ENCODE measurements at regions not wholly inside any gene's neighbourhood (a gene's known extent, or its start where the extent isn't known, plus 50 kb on each side); places are given as distances from the start of the nearest gene placed in this dataset.
A peak's percentile ranks its signal among the peaks of the same experiment; 100 is the strongest.

DNA sequence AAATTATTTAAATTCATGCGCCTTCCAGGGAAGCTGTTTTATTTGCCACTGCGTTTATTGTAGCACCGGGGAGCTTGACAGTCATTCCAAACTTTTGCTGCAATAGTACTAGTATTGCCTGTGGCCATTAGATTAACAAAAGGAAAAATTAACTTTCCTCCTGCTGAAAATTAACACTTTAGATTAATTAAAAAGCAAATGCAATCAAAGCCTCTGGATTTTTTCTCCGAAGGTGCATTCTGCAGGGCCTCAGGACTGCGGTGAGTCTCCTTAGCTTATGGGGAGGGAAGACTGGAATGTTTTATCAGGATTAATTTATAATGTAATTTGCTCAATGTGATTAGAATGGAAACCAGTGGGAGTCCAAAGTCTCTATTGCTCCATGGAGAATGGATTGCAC is 456.4 kb upstream of the CFAP20DC start:
- H3K36me3 ChIP-seq (ENCODE audit: insufficient read depth), result no peaks in the 10 kb centered on the region

More for the DNA sequence above, 456.4 kb upstream of the CFAP20DC start:
- H3F3A ChIP-seq (replicated peaks; ENCODE audit: low read depth), result no peaks in the 10 kb centered on the region
- no peak overlapping the region for H3K4me3 ChIP-seq
- no peaks in the 10 kb centered on the region for H3K36me3 Mint-ChIP-seq (ENCODE audit: low read depth)
- peaks cover 11% of the 10 kb centered on the region; the same call in 2 of the 3 replicates for H3K9me3 Mint-ChIP-seq
- ATAC-seq, result no peak
- no peak overlapping the region for H3K27ac Mint-ChIP-seq
- H3K9me2 ChIP-seq (ENCODE audit: insufficient read depth), result peaks cover 7% of the 10 kb centered on the region; the same call in 1 of the 2 replicates
- DNase-seq (ENCODE audit: low spot score), result no peak
- 0 out of 2 replicates have a peak overlapping the region, but pooled peaks have one; percentile 3 for H2AFZ ChIP-seq
- H3K4me2 ChIP-seq, result no peak overlapping the region
- H3K4me1 ChIP-seq (ENCODE audit: insufficient read depth), result peaks cover 5% of the 10 kb centered on the region; the same call in 1 of the 2 replicates
- no peaks in the 10 kb centered on the region for H3K27me3 ChIP-seq (ENCODE audit: insufficient read depth)
- peaks cover 11% of the 10 kb centered on the region; the same call in 2 of the 3 replicates for H3K4me1 Mint-ChIP-seq
- no peak overlapping the region for H3K4me3 Mint-ChIP-seq
- no peaks in the 10 kb centered on the region for H3K79me2 ChIP-seq (replicated peaks; ENCODE audit: insufficient read depth)
- no peak overlapping the region for H3K27ac ChIP-seq (ENCODE audit: low read depth)
- no peaks in the 10 kb centered on the region for H4K20me1 ChIP-seq (replicated peaks; ENCODE audit: insufficient read depth)
- TF ChIP-seq CREB1 (CRISPR knock-in tag; IDR thresholded peaks at IDR 0.05; ENCODE audit: low read depth), result no peak
- TF ChIP-seq, protein P1, sequence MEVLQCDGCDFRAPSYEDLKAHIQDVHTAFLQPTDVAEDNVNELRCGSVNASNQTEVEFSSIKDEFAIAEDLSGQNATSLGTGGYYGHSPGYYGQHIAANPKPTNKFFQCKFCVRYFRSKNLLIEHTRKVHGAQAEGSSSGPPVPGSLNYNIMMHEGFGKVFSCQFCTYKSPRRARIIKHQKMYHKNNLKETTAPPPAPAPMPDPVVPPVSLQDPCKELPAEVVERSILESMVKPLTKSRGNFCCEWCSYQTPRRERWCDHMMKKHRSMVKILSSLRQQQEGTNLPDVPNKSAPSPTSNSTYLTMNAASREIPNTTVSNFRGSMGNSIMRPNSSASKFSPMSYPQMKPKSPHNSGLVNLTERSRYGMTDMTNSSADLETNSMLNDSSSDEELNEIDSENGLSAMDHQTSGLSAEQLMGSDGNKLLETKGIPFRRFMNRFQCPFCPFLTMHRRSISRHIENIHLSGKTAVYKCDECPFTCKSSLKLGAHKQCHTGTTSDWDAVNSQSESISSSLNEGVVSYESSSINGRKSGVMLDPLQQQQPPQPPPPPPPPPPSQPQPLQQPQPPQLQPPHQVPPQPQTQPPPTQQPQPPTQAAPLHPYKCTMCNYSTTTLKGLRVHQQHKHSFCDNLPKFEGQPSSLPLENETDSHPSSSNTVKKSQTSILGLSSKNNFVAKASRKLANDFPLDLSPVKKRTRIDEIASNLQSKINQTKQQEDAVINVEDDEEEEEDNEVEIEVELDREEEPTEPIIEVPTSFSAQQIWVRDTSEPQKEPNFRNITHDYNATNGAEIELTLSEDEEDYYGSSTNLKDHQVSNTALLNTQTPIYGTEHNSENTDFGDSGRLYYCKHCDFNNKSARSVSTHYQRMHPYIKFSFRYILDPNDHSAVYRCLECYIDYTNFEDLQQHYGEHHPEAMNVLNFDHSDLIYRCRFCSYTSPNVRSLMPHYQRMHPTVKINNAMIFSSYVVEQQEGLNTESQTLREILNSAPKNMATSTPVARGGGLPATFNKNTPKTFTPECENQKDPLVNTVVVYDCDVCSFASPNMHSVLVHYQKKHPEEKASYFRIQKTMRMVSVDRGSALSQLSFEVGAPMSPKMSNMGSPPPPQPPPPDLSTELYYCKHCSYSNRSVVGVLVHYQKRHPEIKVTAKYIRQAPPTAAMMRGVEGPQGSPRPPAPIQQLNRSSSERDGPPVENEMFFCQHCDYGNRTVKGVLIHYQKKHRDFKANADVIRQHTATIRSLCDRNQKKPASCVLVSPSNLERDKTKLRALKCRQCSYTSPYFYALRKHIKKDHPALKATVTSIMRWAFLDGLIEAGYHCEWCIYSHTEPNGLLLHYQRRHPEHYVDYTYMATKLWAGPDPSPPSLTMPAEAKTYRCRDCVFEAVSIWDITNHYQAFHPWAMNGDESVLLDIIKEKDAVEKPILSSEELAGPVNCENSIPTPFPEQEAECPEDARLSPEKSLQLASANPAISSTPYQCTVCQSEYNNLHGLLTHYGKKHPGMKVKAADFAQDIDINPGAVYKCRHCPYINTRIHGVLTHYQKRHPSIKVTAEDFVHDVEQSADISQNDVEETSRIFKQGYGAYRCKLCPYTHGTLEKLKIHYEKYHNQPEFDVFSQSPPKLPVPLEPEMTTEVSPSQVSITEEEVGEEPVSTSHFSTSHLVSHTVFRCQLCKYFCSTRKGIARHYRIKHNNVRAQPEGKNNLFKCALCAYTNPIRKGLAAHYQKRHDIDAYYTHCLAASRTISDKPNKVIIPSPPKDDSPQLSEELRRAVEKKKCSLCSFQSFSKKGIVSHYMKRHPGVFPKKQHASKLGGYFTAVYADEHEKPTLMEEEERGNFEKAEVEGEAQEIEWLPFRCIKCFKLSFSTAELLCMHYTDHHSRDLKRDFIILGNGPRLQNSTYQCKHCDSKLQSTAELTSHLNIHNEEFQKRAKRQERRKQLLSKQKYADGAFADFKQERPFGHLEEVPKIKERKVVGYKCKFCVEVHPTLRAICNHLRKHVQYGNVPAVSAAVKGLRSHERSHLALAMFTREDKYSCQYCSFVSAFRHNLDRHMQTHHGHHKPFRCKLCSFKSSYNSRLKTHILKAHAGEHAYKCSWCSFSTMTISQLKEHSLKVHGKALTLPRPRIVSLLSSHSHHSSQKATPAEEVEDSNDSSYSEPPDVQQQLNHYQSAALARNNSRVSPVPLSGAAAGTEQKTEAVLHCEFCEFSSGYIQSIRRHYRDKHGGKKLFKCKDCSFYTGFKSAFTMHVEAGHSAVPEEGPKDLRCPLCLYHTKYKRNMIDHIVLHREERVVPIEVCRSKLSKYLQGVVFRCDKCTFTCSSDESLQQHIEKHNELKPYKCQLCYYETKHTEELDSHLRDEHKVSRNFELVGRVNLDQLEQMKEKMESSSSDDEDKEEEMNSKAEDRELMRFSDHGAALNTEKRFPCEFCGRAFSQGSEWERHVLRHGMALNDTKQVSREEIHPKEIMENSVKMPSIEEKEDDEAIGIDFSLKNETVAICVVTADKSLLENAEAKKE (CRISPR knock-in tag; IDR thresholded peaks at IDR 0.05), result no peak
- no peak for TF ChIP-seq ZNF331 (CRISPR knock-in tag; IDR thresholded peaks at IDR 0.05; ENCODE audit: low read depth)
- no peak for TF ChIP-seq EZH2phosphoT487 (IDR thresholded peaks at IDR 0.05; ENCODE audit: unreplicated experiment)
- no peak for TF ChIP-seq STAT1 (IDR thresholded peaks at IDR 0.05; ENCODE audit: unreplicated experiment)
- no peak for TF ChIP-seq NANOG (IDR thresholded peaks at IDR 0.05; ENCODE audit: borderline replicate concordance)
- H3K27me3 Mint-ChIP-seq (ENCODE audit: insufficient read depth, low read depth, poor library complexity), result peaks cover 3% of the 10 kb centered on the region
